GM23338 (cell line): ENCODE measurements at regions not wholly inside any gene's neighbourhood (a gene's known extent, or its start where the extent isn't known, plus 50 kb on each side); places are given as distances from the start of the nearest gene placed in this dataset.

Source experiments
- CREB1 ChIP-seq: fragments of 250-450 bp; sonication (Bioruptor Pico); IDR thresholded peaks from 2 replicates; pipeline ENCODE4 v1.5.0; 2020; ENCODE audit warnings: low read depth, mild to moderate bottlenecking, moderate library complexity
- CTCF ChIP-seq, 2 experiments: fragments of 200-600 bp in 1 of 2; sonication (generic) in 1 of 2; conservative IDR thresholded peaks; 2 replicates each; pipeline versions ENCODE4 v1.5.1 to v1.6.1; 2016 to 2017; ENCODE audit warnings: antibody characterized with exemption in 2 of 2, low read depth in 2 of 2, mild to moderate bottlenecking in 2 of 2, moderate library complexity in 1 of 2
- ETS1 ChIP-seq: IDR thresholded peaks from 2 replicates; pipeline ENCODE4 v1.6.1; 2016; ENCODE audit warnings: antibody characterized with exemption
- EZH2 ChIP-seq: fragments of 200-600 bp; sonication (generic); IDR thresholded peaks from one replicate; pipeline ENCODE4 v1.8.0; 2017; ENCODE audit warnings: antibody characterized with exemption, mild to moderate bottlenecking, low read depth; ENCODE audit not compliant: unreplicated experiment
- EZH2phosphoT487 ChIP-seq: fragments of 200-600 bp; sonication (generic); IDR thresholded peaks from one replicate; pipeline ENCODE4 v1.8.1; 2018; ENCODE audit warnings: antibody characterized with exemption; ENCODE audit not compliant: unreplicated experiment
- JUNB ChIP-seq: IDR thresholded peaks from one replicate; pipeline ENCODE4 v1.6.1; 2016; ENCODE audit warnings: antibody characterized with exemption; ENCODE audit not compliant: unreplicated experiment
- POLR2AphosphoS5 ChIP-seq: IDR thresholded peaks from 2 replicates; pipeline ENCODE4 v1.6.1; 2016; ENCODE audit warnings: antibody characterized with exemption, low read depth
- REST ChIP-seq: IDR thresholded peaks from one replicate; pipeline ENCODE4 v1.6.1; 2018; ENCODE audit warnings: antibody characterized with exemption; ENCODE audit not compliant: unreplicated experiment
- STAT1 ChIP-seq: IDR thresholded peaks from one replicate; pipeline ENCODE4 v1.6.1; 2016; ENCODE audit warnings: antibody characterized with exemption; ENCODE audit not compliant: unreplicated experiment
- ZNF114 ChIP-seq: fragments of 250-450 bp; sonication (Bioruptor Pico); IDR thresholded peaks from 2 replicates; pipeline ENCODE4 v1.5.0; 2020; ENCODE audit warnings: mild to moderate bottlenecking, moderate library complexity
- ZNF331 ChIP-seq: fragments of 250-450 bp; sonication (Bioruptor Pico); IDR thresholded peaks from 2 replicates; pipeline ENCODE4 v1.5.0; 2020; ENCODE audit warnings: low read depth, mild to moderate bottlenecking, moderate library complexity

- TF ChIP-seq CTCF (conservative IDR thresholded peaks at IDR 0.05; ENCODE audit: low read depth in 2 of 2) (peak; percentile 44 to 57), JUNB (no peak), POLR2AphosphoS5 (no peak), STAT1 (no peak), CREB1 (CRISPR knock-in tag) (no peak), EZH2 (no peak), EZH2phosphoT487 (no peak), REST (no peak), ETS1 (no peak), ZNF331 (no peak), ZNF114 (CRISPR knock-in tag) (no peak)
Observed at GRCh38 chr7:25843467-25843866, 308.5 kb upstream of the NFE2L3 start.
